AG04449 (cell line): ENCODE measurements at regions not wholly inside any gene's neighbourhood (a gene's known extent, or its start where the extent isn't known, plus 50 kb on each side); places are given as distances from the start of the nearest gene placed in this dataset.
A peak's percentile ranks its signal among the peaks of the same experiment; 100 is the strongest.

Experiments
- CTCF ChIA-PET: fragments of 350-600 bp; formaldehyde crosslinking; extraction: SDS; loops from one replicate; lab custom pipeline; 2021; ENCODE audit warnings: antibody characterized with exemption; lab: Yijun Ruan, JAX
- POLR2A ChIA-PET: fragments of 400-600, 350-600 bp; formaldehyde crosslinking; extraction: SDS; loops from one replicate; lab custom pipeline; 2020; ENCODE audit warnings: antibody characterized with exemption, inconsistent platforms; lab: Yijun Ruan, JAX
- DNase-seq: peaks from one replicate; pipeline ENCODE4 v3.0.0-alpha.2; 2010; ENCODE audit warnings: low read depth, low spot score
- H3K4me3 ChIP-seq: 2 replicates; pipeline ENCODE4 v1.5.1; 2011; ENCODE audit warnings: low read depth, mild to moderate bottlenecking, control low read depth, low read length
- CTCF ChIP-seq: IDR thresholded peaks from one replicate; pipeline ENCODE4 v1.5.1; 2011; ENCODE audit warnings: mild to moderate bottlenecking, moderate library complexity, low read length, control low read depth, inconsistent platforms; ENCODE audit not compliant: insufficient read depth; ENCODE audit errors: missing control alignments

- no peak for TF ChIP-seq CTCF
- ChIA-PET POLR2A (no interaction called here), CTCF (no interaction called here)
- no peak overlapping the region for H3K4me3 ChIP-seq
- DNase-seq: no peak
Observed at GRCh38 chr3:72224804-72225509, 440.0 kb upstream of the PROK2 start.

GRCh38 chr3:72223628-72224027 lies 438.7 kb upstream of the PROK2 start:
- POLR2A ChIA-PET: no interaction called here
- H3K4me3 ChIP-seq: no peak overlapping the region
- TF ChIP-seq CTCF: no peak
- no peak for DNase-seq
- CTCF ChIA-PET: no interaction called here

- ChIA-PET POLR2A (no interaction called here), CTCF (interaction anchor here (0.9 kb wide), 1 partner anchor 268 kb away, joined by 3 read pairs; no protein-coding TSS in a partner anchor)
- no peak overlapping the region for H3K4me3 ChIP-seq
- no peak for TF ChIP-seq CTCF
- no peak for DNase-seq
Observed at GRCh38 chr3:72223116-72223515, 438.2 kb upstream of the PROK2 start.

- no peak for TF ChIP-seq CTCF
- CTCF ChIA-PET: interaction anchor here (0.9 kb wide), 1 partner anchor 267 kb away, joined by 3 read pairs; no protein-coding TSS in a partner anchor
- POLR2A ChIA-PET: interaction anchor here (0.6 kb wide), 1 partner anchor 32 kb away, joined by 3 read pairs; no protein-coding TSS in a partner anchor
Observed at GRCh38 chr3:72222410-72222809, 437.5 kb upstream of the PROK2 start.

GRCh38 chr3:72220946-72221345 lies 436.0 kb upstream of the PROK2 start:
- ChIA-PET CTCF (no interaction called here), POLR2A (no interaction called here)
- no peak overlapping the region for H3K4me3 ChIP-seq
- peak; percentile 9 for DNase-seq
- TF ChIP-seq CTCF: no peak

More at GRCh38 chr3:72222410-72222809, 437.5 kb upstream of the PROK2 start:
- H3K4me3 ChIP-seq: no peak overlapping the region
- no peak for DNase-seq

- no peak for TF ChIP-seq CTCF
- ChIA-PET POLR2A (no interaction called here), CTCF (no interaction called here)
- no peak overlapping the region for H3K4me3 ChIP-seq
- DNase-seq: no peak
Observed at GRCh38 chr3:72219752-72220151, 434.8 kb upstream of the PROK2 start.
